GM12878 (cell line): ENCODE measurements at regions not wholly inside any gene's neighbourhood (a gene's known extent, or its start where the extent isn't known, plus 50 kb on each side); places are given as distances from the start of the nearest gene placed in this dataset.

Experiments
- ATAC-seq: fragments of 200-7000 bp; cut with Tn5 transposase; 3 replicates; pipeline ENCODE4 v1.9.1; 2020; ENCODE audit warnings: mild to moderate bottlenecking, moderate library complexity
- BruUV-seq: library from RNA; stranded (reverse); fragments of 400-500 nt; replicated peaks from 2 replicates; lab custom pipeline; 2021; lab: Mats Ljungman, UMichigan
- CTCF ChIA-PET: fragments of 300-600 bp; sonication (Branson Sonifier 250); formaldehyde crosslinking; extraction: SDS; loops from one replicate; lab custom pipeline; 2021; ENCODE audit warnings: inconsistent platforms; lab: Yijun Ruan, JAX
- POLR2A ChIA-PET: fragments of 350-600 bp; formaldehyde crosslinking; extraction: SDS; loops from one replicate; lab custom pipeline; 2021; ENCODE audit warnings: inconsistent platforms; lab: Charles Lee
- RAD21 ChIA-PET: fragments of 300-600 bp; sonication (Branson Sonifier 250); formaldehyde crosslinking; loops from one replicate; lab custom pipeline; 2023; ENCODE audit warnings: antibody characterized with exemption; ENCODE audit not compliant: unreplicated experiment; lab: Charles Lee
- SMC1A ChIA-PET: fragments of 300-600 bp; sonication (Branson Sonifier 250); formaldehyde crosslinking; loops from one replicate; lab custom pipeline; 2023; ENCODE audit not compliant: unreplicated experiment, uncharacterized antibody; lab: Charles Lee
- DNase-seq: peaks from one replicate; pipeline ENCODE4 v3.0.0-alpha.2; 2011; ENCODE audit warnings: low read depth, low spot score
- FAIRE-seq: peaks from 3 replicates; lab custom pipeline; 2011; peaks lifted over from hg19 to GRCh38; lab: Jason Lieb, UNC
- H2AFZ ChIP-seq: 2 replicates; pipeline ENCODE4 v1.6.0; 2011; ENCODE audit warnings: low read depth, low read length, control low read depth; ENCODE audit not compliant: control insufficient read depth
- H3K27ac ChIP-seq: 2 replicates; pipeline ENCODE4 v1.5.1; 2011; ENCODE audit warnings: control low read depth; ENCODE audit not compliant: control insufficient read depth, insufficient read depth
- H3K27me3 ChIP-seq, 2 experiments: replicated peaks in 1 of 2; 2 replicates each; pipeline versions ENCODE4 v1.6.0 to v1.6.1; 2011; ENCODE audit warnings: low read length in 1 of 2; ENCODE audit not compliant: control insufficient read depth in 2 of 2, insufficient read depth in 2 of 2
- H3K36me3 ChIP-seq, 2 experiments: 2 replicates each; pipeline ENCODE4 v1.5.1; 2011; ENCODE audit warnings: low read length in 1 of 2; ENCODE audit not compliant: control insufficient read depth in 2 of 2, insufficient read depth in 2 of 2
- H3K4me1 ChIP-seq: 2 replicates; pipeline ENCODE4 v1.6.1; 2011; ENCODE audit warnings: mild to moderate bottlenecking, low read length, moderate library complexity, mixed read lengths; ENCODE audit not compliant: control insufficient read depth, insufficient read depth
- H3K4me2 ChIP-seq: 2 replicates; pipeline ENCODE4 v1.6.0; 2011; ENCODE audit warnings: control low read depth; ENCODE audit not compliant: control insufficient read depth, insufficient read depth
- H3K4me3 ChIP-seq: fragments of 200-600 bp; sonication (generic); 2 replicates; pipeline ENCODE4 v1.5.1; 2016
- H3K79me2 ChIP-seq: 2 replicates; pipeline ENCODE4 v1.6.0; 2011; ENCODE audit warnings: low read length; ENCODE audit not compliant: control insufficient read depth, insufficient read depth
- H3K9ac ChIP-seq: 2 replicates; pipeline ENCODE4 v1.8.0; 2011; ENCODE audit warnings: low read length, control low read depth, mixed read lengths; ENCODE audit not compliant: control insufficient read depth, insufficient read depth
- H3K9me3 ChIP-seq: replicated peaks from 3 replicates; pipeline ENCODE4 v1.5.1; 2011; ENCODE audit warnings: mild to moderate bottlenecking, low read length; ENCODE audit not compliant: control insufficient read depth, insufficient read depth
- H4K20me1 ChIP-seq: 2 replicates; pipeline ENCODE4 v1.6.0; 2011; ENCODE audit not compliant: control insufficient read depth, insufficient read depth
- IRF3 ChIP-seq: fragments of 450-650 bp; IDR thresholded peaks from 2 replicates; pipeline ENCODE4 v1.6.1; 2014; ENCODE audit warnings: mild to moderate bottlenecking
- NFXL1 ChIP-seq: fragments of 450-650 bp; IDR thresholded peaks from 2 replicates; pipeline ENCODE4 v1.6.1; 2017; ENCODE audit warnings: antibody characterized with exemption, mild to moderate bottlenecking, borderline replicate concordance
- POU2F2 ChIP-seq: IDR thresholded peaks from 3 replicates; pipeline ENCODE4 v1.6.1; 2011; ENCODE audit warnings: low read depth, mild to moderate bottlenecking, low read length, borderline replicate concordance
- RUNX3 ChIP-seq: IDR thresholded peaks from 2 replicates; pipeline ENCODE4 v1.6.1; 2012; ENCODE audit warnings: low read length, inconsistent platforms
- SMARCA5 ChIP-seq: fragments of 450-650 bp; IDR thresholded peaks from 2 replicates; pipeline ENCODE4 v1.6.1; 2017; ENCODE audit warnings: mild to moderate bottlenecking
- SP1 ChIP-seq: IDR thresholded peaks from one replicate; pipeline ENCODE4 v1.6.1; 2011; ENCODE audit warnings: low read depth, low read length
- ZSCAN29 ChIP-seq: fragments of 450-650 bp; IDR thresholded peaks from 2 replicates; pipeline ENCODE4 v1.6.1; 2017; ENCODE audit warnings: mild to moderate bottlenecking, moderate library complexity
- WGBS: methylation state at CpG from one replicate; pipeline ENCODE4 v1.1.6; 2016; ENCODE audit warnings: low lambda C conversion rate; ENCODE audit not compliant: insufficient replicate concordance, insufficient coverage; ENCODE audit errors: missing lambda C conversion rate; 5-methylcytosine and 5-hydroxymethylcytosine counted together
- in situ Hi-C: fragments of 300-500 bp; cut with MboI; formaldehyde crosslinking; loops from 9 replicates; pipeline ENCODE4 v1.14.3; 2018; ENCODE audit warnings: mixed read lengths
- intact Hi-C: fragments of 100-400 bp; cut with micrococcal nuclease; formaldehyde crosslinking; loops from one replicate; pipeline ENCODE4 v1.14.2; 2022; ENCODE audit not compliant: unreplicated experiment
- TF ChIP-seq, protein P1 (sequence below): IDR thresholded peaks from 2 replicates; pipeline ENCODE4 v1.6.1; 2011; ENCODE audit warnings: low read depth, mild to moderate bottlenecking, low read length, moderate library complexity, borderline replicate concordance; ENCODE audit errors: extremely low read depth
- TF ChIP-seq, protein P2 (sequence below): IDR thresholded peaks from 2 replicates; pipeline ENCODE4 v1.6.1; 2012; ENCODE audit warnings: mild to moderate bottlenecking, low read depth, low read length

DNA sequence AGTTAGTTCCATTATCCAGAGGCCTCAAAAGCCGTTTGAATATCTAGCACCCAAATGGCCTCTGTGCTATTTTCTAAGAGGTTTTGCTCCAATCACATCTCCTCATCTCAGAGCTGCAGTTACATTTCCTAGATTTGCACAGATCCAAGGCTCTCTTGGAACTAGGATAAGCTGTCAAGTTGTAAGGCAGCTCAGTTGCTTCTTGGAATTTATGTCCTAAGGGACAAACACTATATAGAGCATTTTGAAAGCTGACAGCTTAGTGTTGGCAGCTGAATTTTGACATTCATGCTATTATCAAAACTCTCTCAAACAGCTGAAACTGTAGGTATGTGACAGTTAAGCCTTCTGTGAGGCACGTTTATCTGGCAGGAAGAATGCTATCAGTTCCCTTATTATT lies 97.0 kb downstream of the MACIR start:
- ATAC-seq = no peak
- H3K9ac ChIP-seq = no peak overlapping the region
- H3K79me2 ChIP-seq = no peaks in the 10 kb centered on the region
- 33% methylated on average over 2 of the region's 2 CpGs for WGBS
- H3K36me3 ChIP-seq = no peaks in the 10 kb centered on the region
- no peak overlapping the region for H3K27ac ChIP-seq
- BruUV-seq = no TSS peak
- no peaks in the 10 kb centered on the region for H4K20me1 ChIP-seq
- intact Hi-C loops (no loop called here), in situ Hi-C loops (no loop called here)
- no peak for FAIRE-seq
- RAD21 ChIA-PET = interaction anchor here (0.9 kb wide), 1 partner anchor 14 kb away, joined by 3 read pairs; no protein-coding TSS in a partner anchor
- no peak overlapping the region for H3K4me2 ChIP-seq
- no peak for TF ChIP-seq NFXL1
- TF ChIP-seq SMARCA5 = no peak
- TF ChIP-seq POU2F2 = no peak
- TF ChIP-seq, protein P1, sequence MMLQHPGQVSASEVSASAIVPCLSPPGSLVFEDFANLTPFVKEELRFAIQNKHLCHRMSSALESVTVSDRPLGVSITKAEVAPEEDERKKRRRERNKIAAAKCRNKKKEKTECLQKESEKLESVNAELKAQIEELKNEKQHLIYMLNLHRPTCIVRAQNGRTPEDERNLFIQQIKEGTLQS = no peak
- TF ChIP-seq, protein P2, sequence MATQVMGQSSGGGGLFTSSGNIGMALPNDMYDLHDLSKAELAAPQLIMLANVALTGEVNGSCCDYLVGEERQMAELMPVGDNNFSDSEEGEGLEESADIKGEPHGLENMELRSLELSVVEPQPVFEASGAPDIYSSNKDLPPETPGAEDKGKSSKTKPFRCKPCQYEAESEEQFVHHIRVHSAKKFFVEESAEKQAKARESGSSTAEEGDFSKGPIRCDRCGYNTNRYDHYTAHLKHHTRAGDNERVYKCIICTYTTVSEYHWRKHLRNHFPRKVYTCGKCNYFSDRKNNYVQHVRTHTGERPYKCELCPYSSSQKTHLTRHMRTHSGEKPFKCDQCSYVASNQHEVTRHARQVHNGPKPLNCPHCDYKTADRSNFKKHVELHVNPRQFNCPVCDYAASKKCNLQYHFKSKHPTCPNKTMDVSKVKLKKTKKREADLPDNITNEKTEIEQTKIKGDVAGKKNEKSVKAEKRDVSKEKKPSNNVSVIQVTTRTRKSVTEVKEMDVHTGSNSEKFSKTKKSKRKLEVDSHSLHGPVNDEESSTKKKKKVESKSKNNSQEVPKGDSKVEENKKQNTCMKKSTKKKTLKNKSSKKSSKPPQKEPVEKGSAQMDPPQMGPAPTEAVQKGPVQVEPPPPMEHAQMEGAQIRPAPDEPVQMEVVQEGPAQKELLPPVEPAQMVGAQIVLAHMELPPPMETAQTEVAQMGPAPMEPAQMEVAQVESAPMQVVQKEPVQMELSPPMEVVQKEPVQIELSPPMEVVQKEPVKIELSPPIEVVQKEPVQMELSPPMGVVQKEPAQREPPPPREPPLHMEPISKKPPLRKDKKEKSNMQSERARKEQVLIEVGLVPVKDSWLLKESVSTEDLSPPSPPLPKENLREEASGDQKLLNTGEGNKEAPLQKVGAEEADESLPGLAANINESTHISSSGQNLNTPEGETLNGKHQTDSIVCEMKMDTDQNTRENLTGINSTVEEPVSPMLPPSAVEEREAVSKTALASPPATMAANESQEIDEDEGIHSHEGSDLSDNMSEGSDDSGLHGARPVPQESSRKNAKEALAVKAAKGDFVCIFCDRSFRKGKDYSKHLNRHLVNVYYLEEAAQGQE = no peak
- TF ChIP-seq IRF3 = no peak
- TF ChIP-seq SP1 = no peak
- no peak for TF ChIP-seq RUNX3
- TF ChIP-seq ZSCAN29 = no peak
- peaks cover 11% of the 10 kb centered on the region; the same call in 1 of the 2 replicates for H3K4me1 ChIP-seq
- POLR2A ChIA-PET = interaction anchor here (1.0 kb wide), 1 partner anchor 11 kb away, joined by 3 read pairs; no protein-coding TSS in a partner anchor
- CTCF ChIA-PET = interaction anchor here (0.5 to 1.8 kb wide), 6 partner anchors 11 to 131 kb away, joined by 3 to 8 read pairs (median 4); no protein-coding TSS in a partner anchor
- no peak overlapping the region for H2AFZ ChIP-seq
- H3K9me3 ChIP-seq = no peaks in the 10 kb centered on the region
- H3K27me3 ChIP-seq = no peaks in the 10 kb centered on the region
- no peak overlapping the region for H3K4me3 ChIP-seq
- DNase-seq = no peak
- SMC1A ChIA-PET = interaction anchor here (0.7 to 1.4 kb wide), 7 partner anchors 10 to 123 kb away, joined by 3 to 5 read pairs (median 3); no protein-coding TSS in a partner anchor
